Lung (tissue), 11 donors: ENCODE measurements at regions not wholly inside any gene's neighbourhood (a gene's known extent, or its start where the extent isn't known, plus 50 kb on each side); places are given as distances from the start of the nearest gene placed in this dataset.

ENCODE experiments used
- ATAC-seq: fragments of 200-7000 bp; cut with Tn5 transposase; one replicate; pipeline ENCODE4 v1.9.1; 2020; ENCODE audit warnings: moderate number of reproducible peaks; ENCODE audit not compliant: insufficient read depth, low FRiP score
- DNase-seq, 3 donors: peaks; one replicate each; pipeline ENCODE4 v3.0.0-alpha.2; 2013 to 2017
- H3K27ac ChIP-seq, 2 donors: one replicate each; pipeline ENCODE4 v1.5.1; 2013; ENCODE audit warnings: mild to moderate bottlenecking in 2 of 2, moderate library complexity in 2 of 2, control low read depth in 1 of 2, inconsistent platforms in 1 of 2, low read depth in 1 of 2, low read length in 1 of 2
- H3K27me3 ChIP-seq, 3 donors: one replicate each; pipeline ENCODE4 v1.5.1; 2013; ENCODE audit warnings: low read length in 2 of 3; ENCODE audit not compliant: control insufficient read depth in 3 of 3, insufficient read depth in 3 of 3
- H3K36me3 ChIP-seq, 4 donors: one replicate each; pipeline ENCODE4 v1.5.1; 2013; ENCODE audit warnings: low read length in 4 of 4, mild to moderate bottlenecking in 1 of 4, moderate library complexity in 1 of 4; ENCODE audit not compliant: control insufficient read depth in 4 of 4, insufficient read depth in 4 of 4
- H3K4me1 ChIP-seq, 5 donors: one replicate each; pipeline ENCODE4 v1.5.1; 2013; ENCODE audit warnings: low read length in 5 of 5, mild to moderate bottlenecking in 2 of 5, moderate library complexity in 1 of 5; ENCODE audit not compliant: control insufficient read depth in 5 of 5, insufficient read depth in 5 of 5
- H3K4me3 ChIP-seq: one replicate; pipeline ENCODE4 v1.5.1; 2013; ENCODE audit warnings: mild to moderate bottlenecking, control low read depth, moderate library complexity
- H3K9ac ChIP-seq, 2 donors: one replicate each; pipeline ENCODE4 v1.5.1; 2013; ENCODE audit warnings: low read length in 2 of 2, control low read depth in 1 of 2; ENCODE audit not compliant: insufficient read depth in 1 of 2
- H3K9me3 ChIP-seq, 4 donors: one replicate each; pipeline ENCODE4 v1.5.1; 2013; ENCODE audit warnings: low read length in 3 of 4, mild to moderate bottlenecking in 1 of 4, moderate library complexity in 1 of 4; ENCODE audit not compliant: control insufficient read depth in 4 of 4, insufficient read depth in 3 of 4
- CTCF ChIP-seq: IDR thresholded peaks from 2 replicates; pipeline ENCODE4 v1.5.1; 2012; ENCODE audit warnings: mild to moderate bottlenecking; ENCODE audit errors: control extremely low read depth, extremely low read depth
- WGBS, 2 donors: extraction: QIAGEN DNeasy Blood & Tissue Kit; methylation state at CpG; one replicate each; pipeline ENCODE4 v1.1.7; 2013; 5-methylcytosine and 5-hydroxymethylcytosine counted together
- donor health status: control.
- donor health status: control.
- donor health status: Bipolar disorder and iron deficiency.
- donor health status: healthy.
- donor health status: DM: yes; HTN: yes; CAD: no.

GRCh38 chr14:56944397-56944796, 134.1 kb upstream of the OTX2 start:
- ATAC-seq (no peak), DNase-seq (no peak)
- 95 to 97% methylated on average over 2 of the region's 2 CpGs for WGBS, 2 donors
- Histone ChIP-seq H3K27me3 (no peaks in the 10 kb centered on the region), H3K4me3 (no peak overlapping the region), H3K4me1 (no peaks in the 10 kb centered on the region), H3K9ac (no peak overlapping the region), H3K36me3 (no peaks in the 10 kb centered on the region), H3K9me3 (no peaks in the 10 kb centered on the region), H3K27ac (no peak overlapping the region)
- no peak for TF ChIP-seq CTCF

DNA sequence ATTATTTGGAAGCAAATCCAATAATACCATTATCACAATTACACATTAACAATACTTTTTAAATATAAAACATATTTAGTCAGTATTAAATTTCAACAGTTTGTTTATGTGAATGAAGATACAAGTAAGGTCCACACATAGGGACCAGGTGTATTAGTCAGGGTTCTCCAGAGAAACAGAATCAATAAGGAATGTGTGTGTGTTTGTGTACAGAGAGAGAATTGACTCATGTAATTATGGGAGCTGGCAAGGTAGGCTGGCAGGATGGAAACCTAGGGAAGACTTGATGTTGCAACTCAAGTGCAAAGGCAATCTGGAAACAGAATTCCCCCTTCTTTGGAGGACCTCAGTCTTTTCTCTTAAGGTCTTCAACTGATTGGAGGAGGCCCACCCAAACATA, 123.2 kb upstream of the OTX2 start:
- DNase-seq (no peak), ATAC-seq (no peak)
- H3K9me3 ChIP-seq, result no peaks in the 10 kb centered on the region
- no peaks in the 10 kb centered on the region for H3K27me3 ChIP-seq
- H3K27ac ChIP-seq, result no peak overlapping the region
- no peak for TF ChIP-seq CTCF
- H3K4me1 ChIP-seq, result no peaks in the 10 kb centered on the region
- no peak overlapping the region for H3K4me3 ChIP-seq
- H3K36me3 ChIP-seq, result no peaks in the 10 kb centered on the region
- H3K9ac ChIP-seq, result no peak overlapping the region

DNA sequence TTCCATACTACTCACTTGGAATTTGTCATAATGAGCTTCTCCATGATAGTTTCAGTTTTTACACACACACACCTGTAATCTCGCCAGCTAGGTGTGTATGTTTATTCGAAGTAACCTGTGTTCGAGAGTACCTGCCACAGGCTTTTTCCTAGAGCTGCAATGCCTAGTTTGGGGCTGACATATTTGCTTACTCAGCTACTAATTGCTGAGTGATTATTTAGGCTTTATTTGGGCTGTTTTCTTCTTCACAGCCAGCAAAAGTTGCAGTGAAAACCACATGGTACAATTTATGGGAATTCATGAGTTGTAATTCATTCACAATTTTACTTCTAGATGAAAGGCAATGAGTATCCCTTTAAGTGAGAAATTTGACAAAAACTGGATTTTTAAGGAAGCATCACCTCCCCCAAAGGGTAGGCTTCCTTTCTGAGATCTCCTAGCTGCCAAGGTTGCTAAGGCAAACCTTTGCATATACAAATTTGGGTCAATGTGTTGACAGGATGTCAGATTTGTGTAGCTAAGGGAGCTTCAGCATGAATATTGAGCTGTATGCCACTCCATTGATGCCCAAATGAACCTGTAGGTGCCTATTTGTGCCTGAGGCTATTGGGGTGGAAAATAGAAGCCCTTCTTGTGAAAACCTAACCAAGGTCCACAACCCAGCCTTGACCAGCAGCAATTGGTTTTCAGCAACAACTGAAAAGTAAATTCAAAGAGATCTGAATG, 108.7 kb upstream of the OTX2 start:
- no peak for DNase-seq
- 44 to 48% methylated on average over 3 of the region's 3 CpGs for WGBS, 2 donors
- Histone ChIP-seq H3K27ac (no peak overlapping the region), H3K4me3 (no peak overlapping the region), H3K9ac (no peak overlapping the region), H3K27me3 (no peaks in the 10 kb centered on the region), H3K9me3 (peaks cover 0 to 4% (median 0%) of the 10 kb centered on the region in 4 donors), H3K4me1 (no peaks in the 10 kb centered on the region), H3K36me3 (no peaks in the 10 kb centered on the region)
- no peak for ATAC-seq
- TF ChIP-seq CTCF, result no peak

DNA sequence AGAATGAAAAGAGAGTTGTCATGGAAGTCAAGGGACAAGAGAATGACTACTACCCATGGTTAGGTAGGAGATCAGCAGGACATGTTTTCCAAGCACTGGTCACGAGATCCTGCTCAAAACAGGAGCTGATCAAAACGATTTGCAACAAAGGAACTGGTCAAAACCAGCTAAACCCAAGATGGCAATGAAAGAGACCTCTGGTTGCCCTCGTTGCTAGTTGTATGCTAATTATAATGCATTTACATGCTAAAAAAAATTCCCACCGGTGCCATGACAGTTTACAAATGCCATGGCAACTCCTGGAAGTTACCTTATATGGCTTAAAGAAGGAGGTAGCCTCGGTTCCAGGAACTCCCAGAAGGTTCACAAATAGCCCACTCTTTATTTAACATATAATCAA, 95.0 kb upstream of the OTX2 start:
- no peaks in the 10 kb centered on the region for H3K9me3 ChIP-seq
- DNase-seq (no peak), ATAC-seq (no peak)
- no peaks in the 10 kb centered on the region for H3K36me3 ChIP-seq
- no peak overlapping the region for H3K9ac ChIP-seq
- no peaks in the 10 kb centered on the region for H3K27me3 ChIP-seq
- no peaks in the 10 kb centered on the region for H3K4me1 ChIP-seq
- no peak overlapping the region for H3K27ac ChIP-seq
- no peak overlapping the region for H3K4me3 ChIP-seq
- TF ChIP-seq CTCF, result no peak
- WGBS, 2 donors, result 37 to 40% methylated on average over 5 of the region's 5 CpGs
